GM23338 (cell line): ENCODE measurements at regions not wholly inside any gene's neighbourhood (a gene's known extent, or its start where the extent isn't known, plus 50 kb on each side); places are given as distances from the start of the nearest gene placed in this dataset.

ENCODE experiments used
- ATAC-seq: fragments of 200-7000 bp; cut with Tn5 transposase; 3 replicates; pipeline ENCODE4 v1.9.1; 2020
- DNase-seq: peaks from one replicate; pipeline ENCODE4 v3.0.0-alpha.2; 2015; ENCODE audit warnings: low spot score
- H2AFZ ChIP-seq: fragments of 200-600 bp; sonication (generic); 2 replicates; pipeline ENCODE4 v1.8.0; 2016; ENCODE audit warnings: antibody characterized with exemption, mild to moderate bottlenecking, moderate library complexity
- H3F3A ChIP-seq: fragments of 200-600 bp; sonication (generic); replicated peaks from 2 replicates; pipeline ENCODE4 v1.8.0; 2017; ENCODE audit warnings: antibody characterized with exemption, mixed run types, low read depth
- H3K27ac ChIP-seq: fragments of 200-600 bp; sonication (generic); 2 replicates; pipeline ENCODE4 v1.6.1; 2016; ENCODE audit warnings: low read depth
- H3K27me3 ChIP-seq: fragments of 200-600 bp; sonication (generic); 2 replicates; pipeline ENCODE4 v1.8.0; 2016; ENCODE audit warnings: mild to moderate bottlenecking, mixed run types, moderate library complexity; ENCODE audit not compliant: insufficient read depth
- H3K36me3 ChIP-seq: fragments of 200-600 bp; sonication (generic); 2 replicates; pipeline ENCODE4 v1.8.0; 2016; ENCODE audit warnings: mild to moderate bottlenecking; ENCODE audit not compliant: insufficient read depth
- H3K4me1 ChIP-seq: fragments of 200-600 bp; sonication (generic); 2 replicates; pipeline ENCODE4 v1.8.0; 2016; ENCODE audit warnings: mild to moderate bottlenecking, moderate library complexity; ENCODE audit not compliant: insufficient read depth
- H3K4me2 ChIP-seq: fragments of 200-600 bp; sonication (generic); 2 replicates; pipeline ENCODE4 v1.7.1; 2017; ENCODE audit warnings: mixed run types
- H3K4me3 ChIP-seq: fragments of 200-600 bp; sonication (generic); 2 replicates; pipeline ENCODE4 v1.6.1; 2016; ENCODE audit warnings: mixed run types
- H3K79me2 ChIP-seq: fragments of 200-600 bp; sonication (generic); replicated peaks from 2 replicates; pipeline ENCODE4 v1.8.0; 2017; ENCODE audit warnings: mild to moderate bottlenecking; ENCODE audit not compliant: insufficient read depth
- H3K9me2 ChIP-seq: fragments of 200-600 bp; sonication (generic); 2 replicates; pipeline ENCODE4 v1.8.0; 2017; ENCODE audit not compliant: insufficient read depth
- H4K20me1 ChIP-seq: fragments of 200-600 bp; sonication (generic); replicated peaks from 2 replicates; pipeline ENCODE4 v1.8.0; 2017; ENCODE audit warnings: mild to moderate bottlenecking; ENCODE audit not compliant: insufficient read depth
- H3K27ac Mint-ChIP-seq: 2 replicates; pipeline ENCODE4 v1.8.0; 2020; ENCODE audit warnings: inconsistent platforms, mild to moderate bottlenecking, moderate library complexity, mixed read lengths
- H3K27me3 Mint-ChIP-seq: 3 replicates; pipeline ENCODE4 v1.8.0; 2022; ENCODE audit warnings: low read depth, mild to moderate bottlenecking, moderate library complexity, mixed read lengths, inconsistent platforms; ENCODE audit not compliant: insufficient read depth, poor library complexity
- H3K36me3 Mint-ChIP-seq: 3 replicates; pipeline ENCODE4 v1.8.0; 2021; ENCODE audit warnings: low read depth, mild to moderate bottlenecking, inconsistent platforms, moderate library complexity, mixed read lengths
- H3K4me1 Mint-ChIP-seq: 3 replicates; pipeline ENCODE4 v1.8.0; 2020; ENCODE audit warnings: mild to moderate bottlenecking, inconsistent platforms, mixed read lengths
- H3K4me3 Mint-ChIP-seq: 3 replicates; pipeline ENCODE4 v1.8.0; 2021; ENCODE audit warnings: moderate library complexity, mild to moderate bottlenecking, inconsistent platforms, mixed read lengths
- H3K9me3 Mint-ChIP-seq: 3 replicates; pipeline ENCODE4 v1.8.0; 2020; ENCODE audit warnings: moderate library complexity, mild to moderate bottlenecking, inconsistent platforms, mixed read lengths
- CREB1 ChIP-seq: fragments of 250-450 bp; sonication (Bioruptor Pico); IDR thresholded peaks from 2 replicates; pipeline ENCODE4 v1.5.0; 2020; ENCODE audit warnings: low read depth, mild to moderate bottlenecking, moderate library complexity
- EZH2 ChIP-seq: fragments of 200-600 bp; sonication (generic); IDR thresholded peaks from one replicate; pipeline ENCODE4 v1.8.0; 2017; ENCODE audit warnings: antibody characterized with exemption, mild to moderate bottlenecking, low read depth; ENCODE audit not compliant: unreplicated experiment
- REST ChIP-seq: IDR thresholded peaks from one replicate; pipeline ENCODE4 v1.6.1; 2018; ENCODE audit warnings: antibody characterized with exemption; ENCODE audit not compliant: unreplicated experiment
- STAT1 ChIP-seq: IDR thresholded peaks from one replicate; pipeline ENCODE4 v1.6.1; 2016; ENCODE audit warnings: antibody characterized with exemption; ENCODE audit not compliant: unreplicated experiment
- ZNF331 ChIP-seq: fragments of 250-450 bp; sonication (Bioruptor Pico); IDR thresholded peaks from 2 replicates; pipeline ENCODE4 v1.5.0; 2020; ENCODE audit warnings: low read depth, mild to moderate bottlenecking, moderate library complexity
- TF ChIP-seq, protein P1 (sequence below): fragments of 250-450 bp; sonication (Bioruptor Pico); IDR thresholded peaks from 2 replicates; pipeline ENCODE4 v1.5.0; 2020; ENCODE audit warnings: mild to moderate bottlenecking, moderate library complexity

DNA sequence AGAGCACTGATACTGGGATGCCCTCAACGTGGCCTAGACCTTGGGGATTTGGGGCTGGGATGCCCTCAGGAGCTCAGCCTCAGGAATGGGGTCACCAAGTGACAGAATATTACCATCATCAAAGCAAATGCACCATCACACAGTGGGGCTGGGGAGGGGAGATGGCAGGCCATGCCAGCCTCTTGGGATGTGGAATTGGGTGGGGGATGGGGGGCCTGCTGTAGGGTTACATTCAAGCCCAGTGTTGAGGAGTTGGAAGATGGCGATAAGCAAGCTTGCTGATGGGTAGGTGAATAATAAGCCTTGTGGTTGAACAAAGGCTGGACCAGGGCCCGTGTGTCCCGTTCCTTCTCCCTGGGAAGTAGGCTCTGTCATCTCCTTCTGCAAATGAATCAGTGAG lies 69.1 kb upstream of the GPR12 start (continued):
- TF ChIP-seq, protein P1, sequence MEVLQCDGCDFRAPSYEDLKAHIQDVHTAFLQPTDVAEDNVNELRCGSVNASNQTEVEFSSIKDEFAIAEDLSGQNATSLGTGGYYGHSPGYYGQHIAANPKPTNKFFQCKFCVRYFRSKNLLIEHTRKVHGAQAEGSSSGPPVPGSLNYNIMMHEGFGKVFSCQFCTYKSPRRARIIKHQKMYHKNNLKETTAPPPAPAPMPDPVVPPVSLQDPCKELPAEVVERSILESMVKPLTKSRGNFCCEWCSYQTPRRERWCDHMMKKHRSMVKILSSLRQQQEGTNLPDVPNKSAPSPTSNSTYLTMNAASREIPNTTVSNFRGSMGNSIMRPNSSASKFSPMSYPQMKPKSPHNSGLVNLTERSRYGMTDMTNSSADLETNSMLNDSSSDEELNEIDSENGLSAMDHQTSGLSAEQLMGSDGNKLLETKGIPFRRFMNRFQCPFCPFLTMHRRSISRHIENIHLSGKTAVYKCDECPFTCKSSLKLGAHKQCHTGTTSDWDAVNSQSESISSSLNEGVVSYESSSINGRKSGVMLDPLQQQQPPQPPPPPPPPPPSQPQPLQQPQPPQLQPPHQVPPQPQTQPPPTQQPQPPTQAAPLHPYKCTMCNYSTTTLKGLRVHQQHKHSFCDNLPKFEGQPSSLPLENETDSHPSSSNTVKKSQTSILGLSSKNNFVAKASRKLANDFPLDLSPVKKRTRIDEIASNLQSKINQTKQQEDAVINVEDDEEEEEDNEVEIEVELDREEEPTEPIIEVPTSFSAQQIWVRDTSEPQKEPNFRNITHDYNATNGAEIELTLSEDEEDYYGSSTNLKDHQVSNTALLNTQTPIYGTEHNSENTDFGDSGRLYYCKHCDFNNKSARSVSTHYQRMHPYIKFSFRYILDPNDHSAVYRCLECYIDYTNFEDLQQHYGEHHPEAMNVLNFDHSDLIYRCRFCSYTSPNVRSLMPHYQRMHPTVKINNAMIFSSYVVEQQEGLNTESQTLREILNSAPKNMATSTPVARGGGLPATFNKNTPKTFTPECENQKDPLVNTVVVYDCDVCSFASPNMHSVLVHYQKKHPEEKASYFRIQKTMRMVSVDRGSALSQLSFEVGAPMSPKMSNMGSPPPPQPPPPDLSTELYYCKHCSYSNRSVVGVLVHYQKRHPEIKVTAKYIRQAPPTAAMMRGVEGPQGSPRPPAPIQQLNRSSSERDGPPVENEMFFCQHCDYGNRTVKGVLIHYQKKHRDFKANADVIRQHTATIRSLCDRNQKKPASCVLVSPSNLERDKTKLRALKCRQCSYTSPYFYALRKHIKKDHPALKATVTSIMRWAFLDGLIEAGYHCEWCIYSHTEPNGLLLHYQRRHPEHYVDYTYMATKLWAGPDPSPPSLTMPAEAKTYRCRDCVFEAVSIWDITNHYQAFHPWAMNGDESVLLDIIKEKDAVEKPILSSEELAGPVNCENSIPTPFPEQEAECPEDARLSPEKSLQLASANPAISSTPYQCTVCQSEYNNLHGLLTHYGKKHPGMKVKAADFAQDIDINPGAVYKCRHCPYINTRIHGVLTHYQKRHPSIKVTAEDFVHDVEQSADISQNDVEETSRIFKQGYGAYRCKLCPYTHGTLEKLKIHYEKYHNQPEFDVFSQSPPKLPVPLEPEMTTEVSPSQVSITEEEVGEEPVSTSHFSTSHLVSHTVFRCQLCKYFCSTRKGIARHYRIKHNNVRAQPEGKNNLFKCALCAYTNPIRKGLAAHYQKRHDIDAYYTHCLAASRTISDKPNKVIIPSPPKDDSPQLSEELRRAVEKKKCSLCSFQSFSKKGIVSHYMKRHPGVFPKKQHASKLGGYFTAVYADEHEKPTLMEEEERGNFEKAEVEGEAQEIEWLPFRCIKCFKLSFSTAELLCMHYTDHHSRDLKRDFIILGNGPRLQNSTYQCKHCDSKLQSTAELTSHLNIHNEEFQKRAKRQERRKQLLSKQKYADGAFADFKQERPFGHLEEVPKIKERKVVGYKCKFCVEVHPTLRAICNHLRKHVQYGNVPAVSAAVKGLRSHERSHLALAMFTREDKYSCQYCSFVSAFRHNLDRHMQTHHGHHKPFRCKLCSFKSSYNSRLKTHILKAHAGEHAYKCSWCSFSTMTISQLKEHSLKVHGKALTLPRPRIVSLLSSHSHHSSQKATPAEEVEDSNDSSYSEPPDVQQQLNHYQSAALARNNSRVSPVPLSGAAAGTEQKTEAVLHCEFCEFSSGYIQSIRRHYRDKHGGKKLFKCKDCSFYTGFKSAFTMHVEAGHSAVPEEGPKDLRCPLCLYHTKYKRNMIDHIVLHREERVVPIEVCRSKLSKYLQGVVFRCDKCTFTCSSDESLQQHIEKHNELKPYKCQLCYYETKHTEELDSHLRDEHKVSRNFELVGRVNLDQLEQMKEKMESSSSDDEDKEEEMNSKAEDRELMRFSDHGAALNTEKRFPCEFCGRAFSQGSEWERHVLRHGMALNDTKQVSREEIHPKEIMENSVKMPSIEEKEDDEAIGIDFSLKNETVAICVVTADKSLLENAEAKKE (CRISPR knock-in tag): no peak
- TF ChIP-seq STAT1 (no peak), EZH2 (no peak), REST (no peak), CREB1 (CRISPR knock-in tag) (no peak), ZNF331 (CRISPR knock-in tag) (no peak)

DNA sequence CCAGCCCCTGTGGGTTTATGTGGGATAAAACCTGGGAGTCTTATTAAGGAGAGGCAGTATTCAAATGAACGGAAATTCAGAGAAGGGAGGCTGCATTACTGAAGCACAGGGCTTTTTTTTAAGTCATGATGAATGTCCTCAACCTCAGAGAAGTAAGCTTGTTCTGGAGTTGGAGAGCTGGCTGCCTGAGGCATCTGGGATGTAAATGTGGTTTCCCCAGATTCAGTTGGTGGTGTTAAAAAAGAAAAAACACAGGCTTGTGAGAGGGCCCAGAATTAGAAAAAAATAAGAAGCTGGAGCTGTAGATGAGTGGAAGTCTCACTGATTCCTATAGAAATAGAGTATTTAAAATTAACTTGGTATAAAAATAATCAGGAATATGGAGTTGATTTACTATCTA lies 64.0 kb upstream of the GPR12 start:
- Histone ChIP-seq H3K4me1 (no peaks in the 10 kb centered on the region), H4K20me1 (no peaks in the 10 kb centered on the region), H3K4me3 (no peak overlapping the region), H3F3A (no peaks in the 10 kb centered on the region), H3K27me3 (no peaks in the 10 kb centered on the region), H3K36me3 (no peaks in the 10 kb centered on the region), H3K4me2 (no peak overlapping the region), H3K9me2 (no peaks in the 10 kb centered on the region), H3K79me2 (no peaks in the 10 kb centered on the region), H2AFZ (no peak overlapping the region), H3K27ac (no peak overlapping the region)
- DNase-seq (no peak), ATAC-seq (no peak)
- Mint-ChIP-seq H3K4me1 (no peaks in the 10 kb centered on the region), H3K27ac (no peak overlapping the region), H3K4me3 (no peak overlapping the region), H3K36me3 (no peaks in the 10 kb centered on the region), H3K27me3 (peaks cover 2% of the 10 kb centered on the region), H3K9me3 (no peaks in the 10 kb centered on the region)
- TF ChIP-seq, protein P1 (CRISPR knock-in tag): no peak
- no peak for TF ChIP-seq EZH2
